Anterior cingulate cortex (tissue), 58 donors: ENCODE measurements at regions not wholly inside any gene's neighbourhood (a gene's known extent, or its start where the extent isn't known, plus 50 kb on each side); places are given as distances from the start of the nearest gene placed in this dataset.

Experiments
- DNase-seq, 58 donors: peaks; one replicate each; lab custom pipeline; 2025; lab: John Stamatoyannopoulos, UW

- no peak for DNase-seq
Observed at GRCh38 chr4:119933606-119934005, 133.0 kb downstream of the MAD2L1 start.

- no peak for DNase-seq
Observed at GRCh38 chr4:119932277-119932676, 134.4 kb downstream of the MAD2L1 start.

- no peak for DNase-seq
Observed at GRCh38 chr4:119930546-119930945, 136.1 kb downstream of the MAD2L1 start.

GRCh38 chr4:119921830-119922229 lies 144.8 kb downstream of the MAD2L1 start:
- DNase-seq, result no peak

DNA sequence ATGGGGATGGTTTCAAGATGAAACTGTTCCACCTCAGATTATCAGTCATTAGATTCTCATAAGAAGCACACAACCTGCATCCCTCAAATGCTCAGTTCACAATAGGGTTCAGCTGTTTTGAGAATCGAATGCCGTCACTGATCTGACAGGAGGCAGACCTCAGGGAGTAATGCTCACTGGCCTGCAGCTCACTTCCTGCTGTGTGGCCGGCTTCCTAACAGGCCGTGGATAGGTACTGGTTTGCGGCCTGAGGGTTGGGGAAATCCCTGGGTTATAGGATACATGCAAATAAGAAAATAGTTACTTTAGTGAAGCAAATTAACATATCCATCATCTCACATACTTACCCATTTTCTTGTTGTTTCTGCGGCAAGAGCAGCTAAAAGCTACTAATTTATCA lies 160.4 kb downstream of the MAD2L1 start:
- DNase-seq, result no peak

DNA sequence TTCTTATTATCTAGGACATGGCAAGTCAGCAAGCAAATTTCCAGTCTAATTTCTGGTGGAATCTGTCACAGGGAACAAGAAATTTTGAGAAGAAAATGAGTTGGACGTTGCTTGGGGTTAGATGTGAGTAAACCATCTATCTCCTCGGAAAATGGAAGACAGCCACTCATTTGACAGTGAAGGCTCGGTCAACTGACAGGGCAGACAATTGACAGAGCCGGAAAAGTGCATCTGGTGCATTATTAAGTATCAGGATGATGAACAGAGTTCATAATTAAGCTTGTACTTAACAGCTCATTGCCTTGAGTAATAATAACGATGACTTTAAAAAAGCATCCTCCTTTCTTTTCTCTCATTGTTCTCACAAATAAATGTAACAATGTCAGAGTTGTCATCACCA lies 168.4 kb downstream of the MAD2L1 start:
- DNase-seq, result no peak

- no peak for DNase-seq
Observed at GRCh38 chr4:119897260-119897659, 169.4 kb downstream of the MAD2L1 start.

- DNase-seq, result no peak
Observed at GRCh38 chr4:119894650-119895208, 171.9 kb downstream of the MAD2L1 start.

DNA sequence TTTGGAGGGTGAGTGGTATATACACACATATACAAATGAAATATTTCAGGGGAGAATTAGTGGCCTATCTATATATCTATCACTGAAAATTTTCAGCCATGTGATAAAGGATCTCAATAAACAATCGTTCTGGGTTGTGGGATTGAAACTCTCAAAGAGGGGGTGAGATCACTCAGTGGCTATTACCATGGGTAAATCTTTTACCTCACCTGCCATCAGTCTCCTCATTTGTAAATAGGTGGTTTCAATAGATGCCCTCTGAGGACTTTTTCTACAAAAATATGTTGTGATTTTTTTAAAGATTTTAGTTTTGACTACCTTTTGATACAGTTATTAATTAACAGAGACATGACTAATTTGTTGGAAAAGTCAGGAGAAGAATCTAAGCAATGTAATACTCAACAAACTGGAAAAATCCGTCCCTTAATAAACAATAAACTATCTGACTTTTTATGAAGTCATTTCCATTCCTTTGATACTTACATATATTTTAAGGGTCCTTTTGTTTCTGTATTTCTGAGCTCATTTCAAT lies 192.8 kb downstream of the MAD2L1 start:
- no peak for DNase-seq

- no peak for DNase-seq
Observed at GRCh38 chr4:119873132-119873531, 193.5 kb downstream of the MAD2L1 start.

GRCh38 chr4:119872371-119873016 lies 194.2 kb downstream of the MAD2L1 start:
- DNase-seq, result no peak

DNA sequence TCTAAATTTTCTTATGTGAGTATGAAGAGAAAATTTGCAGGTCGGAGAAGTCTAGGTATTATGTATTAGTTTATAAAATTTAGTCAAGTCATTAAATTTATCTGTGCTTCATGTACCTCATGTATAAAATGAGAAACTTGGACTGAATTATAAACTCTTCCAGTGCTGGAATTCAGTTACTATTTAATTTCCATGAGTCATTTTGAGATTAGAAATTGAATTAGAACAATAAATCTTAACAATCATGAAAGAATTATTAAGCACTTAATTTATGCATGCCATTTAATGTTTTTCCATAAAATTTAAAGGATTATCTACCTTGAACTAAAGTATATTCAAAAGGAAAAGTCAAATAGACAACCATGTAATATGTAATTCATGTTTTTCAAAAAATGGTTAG lies 195.8 kb downstream of the MAD2L1 start:
- DNase-seq, result no peak

DNA sequence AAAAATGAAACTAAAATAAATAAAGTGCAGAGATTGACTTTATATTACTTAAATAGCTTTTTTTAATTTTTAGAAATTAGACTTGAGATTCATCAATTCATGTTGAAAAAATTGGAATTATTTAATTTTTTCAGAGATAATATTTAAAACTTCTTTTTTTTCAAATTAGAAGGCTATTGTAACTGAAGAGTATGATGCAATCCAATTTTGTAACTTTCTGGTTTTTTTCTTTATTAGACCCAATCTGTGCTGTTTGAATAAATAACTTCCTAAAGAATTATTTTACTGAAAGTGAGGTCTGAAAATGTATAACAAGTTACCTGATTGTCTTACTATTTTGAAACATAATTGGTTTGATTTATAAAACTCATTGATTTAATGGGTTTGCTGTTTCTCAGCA lies 200.9 kb downstream of the MAD2L1 start:
- no peak for DNase-seq

DNA sequence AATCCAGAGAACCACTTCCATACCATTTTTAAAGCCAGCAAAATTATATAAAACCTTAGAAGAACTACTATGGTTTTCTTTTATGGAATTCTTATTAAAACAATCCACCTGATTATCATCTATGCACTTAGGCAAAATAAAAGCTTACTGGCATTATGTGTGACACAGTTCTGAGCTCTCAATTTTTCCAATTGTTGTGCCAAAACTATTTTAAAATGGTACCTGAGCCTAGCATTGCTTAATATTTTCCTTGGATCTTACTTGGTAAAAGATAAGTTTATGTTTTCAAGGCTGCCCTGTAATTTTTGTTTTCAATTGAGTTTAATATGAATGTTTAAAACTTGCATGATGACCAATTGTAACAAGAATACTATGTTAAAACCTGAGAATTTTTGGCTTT lies 201.3 kb downstream of the MAD2L1 start:
- no peak for DNase-seq

- peak in 1 of 58 donors; percentile 0 for DNase-seq
Observed at GRCh38 chr4:119861731-119862130, 204.9 kb downstream of the MAD2L1 start.

- DNase-seq, result no peak
Observed at GRCh38 chr4:119858176-119858575, 208.5 kb downstream of the MAD2L1 start.

DNA sequence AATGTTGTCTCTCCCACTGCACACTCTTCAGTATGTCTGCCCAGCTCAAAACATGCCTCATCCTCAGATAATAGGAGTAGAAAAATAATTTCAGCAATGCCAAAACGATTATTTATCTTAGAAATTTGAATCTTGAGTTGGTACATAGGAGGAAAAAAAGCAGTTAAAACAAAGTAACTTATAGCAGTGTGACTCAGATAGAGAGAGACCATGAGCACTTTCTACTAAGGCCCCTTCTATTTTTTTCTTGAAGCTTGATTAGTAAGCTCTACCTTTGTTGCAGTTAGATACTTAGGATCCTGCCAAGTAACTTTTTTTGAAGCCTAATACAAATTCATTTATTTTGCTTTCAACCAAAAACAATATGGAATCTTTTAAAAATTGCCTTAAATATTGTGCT lies 212.3 kb downstream of the MAD2L1 start:
- DNase-seq, result no peak

DNA sequence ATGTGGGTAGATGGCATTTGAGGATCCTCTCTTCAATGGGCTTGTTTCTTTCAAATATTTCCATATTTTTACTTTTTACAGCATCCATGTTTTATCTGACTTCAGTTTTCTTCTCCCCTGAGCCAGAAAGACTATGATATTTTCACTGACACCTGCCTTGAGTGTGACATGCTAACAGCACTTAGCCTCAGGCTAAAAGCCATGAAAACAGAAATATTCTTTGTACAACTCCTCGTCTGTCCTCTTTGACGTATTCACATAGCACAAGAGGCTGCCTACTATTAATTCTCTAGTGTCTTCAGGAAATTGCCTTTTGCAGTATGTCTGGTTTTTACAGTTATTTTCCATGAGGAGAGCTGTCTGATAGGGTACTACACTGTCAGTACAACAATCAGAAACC lies 215.0 kb downstream of the MAD2L1 start:
- DNase-seq, result no peak

GRCh38 chr4:119841361-119841760 lies 212.8 kb upstream of the PDE5A start:
- no peak for DNase-seq

DNA sequence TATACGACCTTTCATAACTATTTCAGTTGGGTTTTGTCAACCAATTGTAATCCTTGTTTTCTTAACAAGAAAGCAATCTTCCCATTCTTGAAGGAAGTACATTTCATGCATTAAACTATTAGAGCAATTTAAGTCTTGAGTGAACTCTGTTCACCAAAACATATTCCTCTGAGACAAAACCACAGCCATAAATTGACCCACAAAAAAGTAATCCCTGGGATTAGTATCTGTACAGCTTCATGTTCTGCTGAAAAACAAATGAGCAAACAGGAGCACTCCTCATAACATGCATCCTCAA lies 207.0 kb upstream of the PDE5A start:
- no peak for DNase-seq

- DNase-seq, result no peak
Observed at GRCh38 chr4:119834906-119835612, 206.5 kb upstream of the PDE5A start.

- DNase-seq, result no peak
Observed at GRCh38 chr4:119833611-119834010, 205.0 kb upstream of the PDE5A start.
